ENCODE measurements at regions not wholly inside any gene's neighbourhood (a gene's known extent, or its start where the extent isn't known, plus 50 kb on each side); places are given as distances from the start of the nearest gene placed in this dataset.

DNA sequence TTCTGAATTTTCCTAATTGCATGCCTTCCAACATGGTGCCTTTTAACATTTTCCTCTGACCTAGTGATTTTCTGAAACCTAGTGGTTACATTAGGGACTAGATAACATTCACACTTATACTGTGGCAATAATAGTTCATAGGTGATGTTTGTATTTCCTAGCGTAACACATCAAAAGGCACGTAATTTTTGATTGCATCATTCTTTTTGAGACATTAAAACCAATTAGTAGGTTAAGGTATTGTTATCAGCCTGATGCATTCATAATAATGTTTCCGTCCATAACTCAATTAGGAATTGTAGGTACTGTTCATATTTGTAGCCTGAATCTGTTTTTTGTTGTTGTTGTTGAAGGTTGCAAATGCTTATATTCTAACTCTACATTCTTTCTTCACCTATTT, 192.4 kb downstream of the ANXA1 start:
- H3K4me3 ChIP-seq (ENCODE audit: low read depth, low read length) = no peak overlapping the region
- no peaks in the 10 kb centered on the region for H3K27me3 ChIP-seq (ENCODE audit: control insufficient read depth, insufficient read depth, low read length)
- H3K4me1 ChIP-seq (ENCODE audit: control insufficient read depth, insufficient read depth, low read length) = no peaks in the 10 kb centered on the region
- H3K27ac ChIP-seq (ENCODE audit: low read depth, low read length) = no peak overlapping the region
- no peaks in the 10 kb centered on the region for H3K9me3 ChIP-seq (ENCODE audit: control insufficient read depth, insufficient read depth, low read depth, low read length)
- H3K9ac ChIP-seq (ENCODE audit: low read length) = no peak overlapping the region
- H3K36me3 ChIP-seq (ENCODE audit: control insufficient read depth, insufficient read depth, low read length) = no peaks in the 10 kb centered on the region

DNA sequence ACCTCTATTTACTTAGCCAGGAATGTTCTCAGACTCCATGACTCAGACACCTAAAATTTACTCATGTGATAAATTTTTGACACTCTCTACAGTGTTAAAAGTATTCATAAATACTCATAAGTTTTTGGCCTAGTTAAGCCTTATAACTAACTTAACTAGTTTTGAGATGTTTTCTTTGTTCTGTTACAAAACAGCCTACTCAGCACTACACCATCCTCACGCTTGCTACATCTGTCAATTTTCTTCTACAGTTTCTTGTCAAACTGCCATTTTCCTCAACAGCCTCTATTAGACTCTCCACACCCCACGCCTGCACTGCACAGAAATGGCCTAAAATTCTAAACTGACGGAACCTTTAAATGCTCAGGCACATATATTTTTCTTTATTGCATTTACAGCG, 195.5 kb downstream of the ANXA1 start:
- no peak overlapping the region for H3K27ac ChIP-seq (ENCODE audit: low read depth, low read length)
- no peak overlapping the region for H3K9ac ChIP-seq (ENCODE audit: low read length)
- H3K27me3 ChIP-seq (ENCODE audit: control insufficient read depth, insufficient read depth, low read length) = no peaks in the 10 kb centered on the region
- no peaks in the 10 kb centered on the region for H3K9me3 ChIP-seq (ENCODE audit: control insufficient read depth, insufficient read depth, low read depth, low read length)
- H3K36me3 ChIP-seq (ENCODE audit: control insufficient read depth, insufficient read depth, low read length) = no peaks in the 10 kb centered on the region
- H3K4me1 ChIP-seq (ENCODE audit: control insufficient read depth, insufficient read depth, low read length) = no peaks in the 10 kb centered on the region
- no peak overlapping the region for H3K4me3 ChIP-seq (ENCODE audit: low read depth, low read length)

DNA sequence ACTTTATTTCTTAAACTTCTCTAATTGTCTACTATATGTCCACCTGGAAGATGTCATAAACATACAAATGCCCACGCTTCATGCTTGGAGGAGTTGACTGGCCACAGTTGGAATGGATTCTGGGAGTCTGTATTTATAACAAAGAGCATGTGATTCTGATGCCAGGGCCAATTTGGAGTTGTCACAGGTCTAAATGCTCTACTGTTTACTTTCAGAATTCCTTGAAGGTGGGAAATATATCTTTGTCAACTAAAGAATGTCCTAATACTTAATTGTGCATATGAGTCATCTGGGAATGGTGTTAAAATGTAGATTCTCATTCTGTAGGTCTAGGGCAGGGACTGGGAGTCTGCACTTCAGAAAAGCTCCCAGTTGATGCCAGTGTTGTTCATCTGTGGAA, 196.1 kb downstream of the ANXA1 start:
- Histone ChIP-seq H3K9me3 (ENCODE audit: control insufficient read depth, insufficient read depth, low read depth, low read length) (no peaks in the 10 kb centered on the region), H3K4me1 (ENCODE audit: control insufficient read depth, insufficient read depth, low read length) (no peaks in the 10 kb centered on the region), H3K27ac (ENCODE audit: low read depth, low read length) (no peak overlapping the region), H3K9ac (ENCODE audit: low read length) (no peak overlapping the region), H3K4me3 (ENCODE audit: low read depth, low read length) (no peak overlapping the region), H3K27me3 (ENCODE audit: control insufficient read depth, insufficient read depth, low read length) (no peaks in the 10 kb centered on the region), H3K36me3 (ENCODE audit: control insufficient read depth, insufficient read depth, low read length) (no peaks in the 10 kb centered on the region)

DNA sequence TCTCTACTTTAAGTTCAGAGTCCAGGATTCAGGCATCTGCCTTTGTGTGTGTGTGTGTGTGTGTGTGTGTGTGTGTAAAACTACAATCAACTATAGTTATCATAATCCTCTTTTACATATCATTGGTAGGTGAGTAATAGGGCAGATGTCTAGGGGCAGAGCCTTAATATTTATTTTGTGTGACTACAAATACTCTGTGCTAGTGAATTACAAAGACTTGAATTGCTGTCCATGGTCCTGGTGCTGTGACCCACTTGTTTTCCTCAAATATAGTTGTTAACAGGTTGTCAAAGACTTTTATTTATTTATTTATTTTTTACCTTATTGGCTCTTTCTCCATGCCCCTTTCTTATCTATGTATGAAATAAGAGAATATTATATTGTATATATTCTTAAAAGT, 196.8 kb downstream of the ANXA1 start:
- Histone ChIP-seq H3K27ac (ENCODE audit: low read depth, low read length) (no peak overlapping the region), H3K9ac (ENCODE audit: low read length) (no peak overlapping the region), H3K9me3 (ENCODE audit: control insufficient read depth, insufficient read depth, low read depth, low read length) (no peaks in the 10 kb centered on the region), H3K4me3 (ENCODE audit: low read depth, low read length) (no peak overlapping the region), H3K4me1 (ENCODE audit: control insufficient read depth, insufficient read depth, low read length) (no peaks in the 10 kb centered on the region), H3K27me3 (ENCODE audit: control insufficient read depth, insufficient read depth, low read length) (no peaks in the 10 kb centered on the region), H3K36me3 (ENCODE audit: control insufficient read depth, insufficient read depth, low read length) (no peaks in the 10 kb centered on the region)

DNA sequence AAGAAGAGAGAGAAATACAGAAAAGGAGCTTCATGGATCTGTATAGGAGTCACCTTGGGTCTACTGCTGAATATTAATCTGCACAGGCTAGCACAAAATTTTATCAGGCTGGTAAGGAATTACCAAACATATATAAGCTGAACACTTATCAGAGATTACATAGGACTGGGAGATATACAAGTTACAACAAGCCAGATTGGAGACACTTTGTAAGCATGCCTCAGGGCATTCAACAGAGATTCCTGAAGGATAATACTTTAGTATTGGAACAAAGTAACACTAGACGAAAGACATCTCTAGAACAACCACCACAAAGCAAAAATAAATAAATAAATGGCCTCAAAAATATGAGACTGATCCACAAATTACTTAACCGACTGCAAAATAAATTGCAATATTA, 197.8 kb downstream of the ANXA1 start:
- no peaks in the 10 kb centered on the region for H3K27me3 ChIP-seq (ENCODE audit: control insufficient read depth, insufficient read depth, low read length)
- no peaks in the 10 kb centered on the region for H3K36me3 ChIP-seq (ENCODE audit: control insufficient read depth, insufficient read depth, low read length)
- H3K9me3 ChIP-seq (ENCODE audit: control insufficient read depth, insufficient read depth, low read depth, low read length) = no peaks in the 10 kb centered on the region
- H3K4me1 ChIP-seq (ENCODE audit: control insufficient read depth, insufficient read depth, low read length) = no peaks in the 10 kb centered on the region
- no peak overlapping the region for H3K4me3 ChIP-seq (ENCODE audit: low read depth, low read length)
- H3K9ac ChIP-seq (ENCODE audit: low read length) = no peak overlapping the region
- H3K27ac ChIP-seq (ENCODE audit: low read depth, low read length) = no peak overlapping the region

DNA sequence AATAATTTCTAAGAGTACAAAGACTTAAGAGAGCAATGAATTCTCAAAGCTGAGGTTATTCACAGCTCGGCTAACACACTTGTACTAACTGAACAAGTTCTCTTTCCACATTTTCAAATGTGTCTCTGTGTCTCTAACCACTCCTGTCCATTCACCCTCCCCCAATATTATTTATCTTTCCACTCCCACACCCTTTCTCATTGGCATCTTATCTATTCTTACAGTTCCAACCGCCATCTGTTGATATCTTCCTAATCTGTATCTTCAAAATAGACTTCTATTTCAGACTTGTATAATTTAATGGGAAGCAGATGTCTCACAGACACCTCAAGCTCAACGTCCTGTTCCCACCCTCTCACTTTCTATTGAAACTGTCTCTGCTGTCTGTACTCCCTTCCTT, 205.9 kb downstream of the ANXA1 start:
- H3K36me3 ChIP-seq (ENCODE audit: control insufficient read depth, insufficient read depth, low read length) = no peaks in the 10 kb centered on the region
- no peak overlapping the region for H3K9ac ChIP-seq (ENCODE audit: low read length)
- H3K9me3 ChIP-seq (ENCODE audit: control insufficient read depth, insufficient read depth, low read depth, low read length) = no peaks in the 10 kb centered on the region
- no peak overlapping the region for H3K4me3 ChIP-seq (ENCODE audit: low read depth, low read length)
- no peak overlapping the region for H3K27ac ChIP-seq (ENCODE audit: low read depth, low read length)
- H3K27me3 ChIP-seq (ENCODE audit: control insufficient read depth, insufficient read depth, low read length) = no peaks in the 10 kb centered on the region
- no peaks in the 10 kb centered on the region for H3K4me1 ChIP-seq (ENCODE audit: control insufficient read depth, insufficient read depth, low read length)

DNA sequence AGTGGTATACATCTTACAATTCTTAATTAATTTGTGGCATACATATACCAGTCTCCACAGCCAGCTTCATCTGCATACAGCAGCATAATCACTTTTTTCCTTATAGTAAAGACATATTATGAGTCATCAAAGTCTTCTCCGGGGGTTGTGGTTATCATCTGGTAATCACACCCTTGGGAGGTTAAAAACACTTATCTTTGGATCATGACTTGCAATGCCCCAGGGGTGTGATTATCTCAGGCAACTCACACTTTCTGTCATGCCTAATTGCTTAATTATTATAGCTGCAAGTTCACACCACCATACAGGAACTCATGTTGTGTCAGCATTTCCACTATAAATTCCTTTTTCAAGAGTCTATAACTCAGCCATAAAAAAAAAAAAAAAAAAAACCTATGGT, 218.4 kb downstream of the ANXA1 start:
- H3K27me3 ChIP-seq (ENCODE audit: control insufficient read depth, insufficient read depth, low read length) = no peaks in the 10 kb centered on the region
- no peak overlapping the region for H3K9ac ChIP-seq (ENCODE audit: low read length)
- H3K4me1 ChIP-seq (ENCODE audit: control insufficient read depth, insufficient read depth, low read length) = no peaks in the 10 kb centered on the region
- H3K4me3 ChIP-seq (ENCODE audit: low read depth, low read length) = no peak overlapping the region
- no peak overlapping the region for H3K27ac ChIP-seq (ENCODE audit: low read depth, low read length)
- H3K36me3 ChIP-seq (ENCODE audit: control insufficient read depth, insufficient read depth, low read length) = no peaks in the 10 kb centered on the region
- no peaks in the 10 kb centered on the region for H3K9me3 ChIP-seq (ENCODE audit: control insufficient read depth, insufficient read depth, low read depth, low read length)

DNA sequence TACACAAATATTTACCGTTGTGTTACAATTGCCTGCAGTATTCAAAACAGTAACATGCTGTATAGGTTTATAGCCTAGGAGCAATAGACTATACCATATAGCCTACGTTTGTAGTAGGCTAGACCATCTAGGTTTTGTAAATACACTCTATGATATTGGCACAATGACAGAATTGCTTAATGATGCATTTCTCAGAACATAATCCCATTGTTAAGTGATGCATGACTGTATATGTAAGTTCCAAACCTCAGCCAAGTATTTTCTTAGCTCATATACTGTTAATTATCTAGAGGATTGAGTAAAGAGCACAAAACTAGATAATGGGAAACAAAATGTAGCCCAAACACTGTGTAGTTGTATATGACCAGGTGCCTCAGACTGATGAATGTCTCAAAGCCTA, 220.1 kb downstream of the ANXA1 start:
- no peak overlapping the region for H3K4me3 ChIP-seq (ENCODE audit: low read depth, low read length)
- H3K9me3 ChIP-seq (ENCODE audit: control insufficient read depth, insufficient read depth, low read depth, low read length) = no peaks in the 10 kb centered on the region
- H3K9ac ChIP-seq (ENCODE audit: low read length) = no peak overlapping the region
- no peaks in the 10 kb centered on the region for H3K27me3 ChIP-seq (ENCODE audit: control insufficient read depth, insufficient read depth, low read length)
- H3K27ac ChIP-seq (ENCODE audit: low read depth, low read length) = no peak overlapping the region
- no peaks in the 10 kb centered on the region for H3K36me3 ChIP-seq (ENCODE audit: control insufficient read depth, insufficient read depth, low read length)
- H3K4me1 ChIP-seq (ENCODE audit: control insufficient read depth, insufficient read depth, low read length) = no peaks in the 10 kb centered on the region

DNA sequence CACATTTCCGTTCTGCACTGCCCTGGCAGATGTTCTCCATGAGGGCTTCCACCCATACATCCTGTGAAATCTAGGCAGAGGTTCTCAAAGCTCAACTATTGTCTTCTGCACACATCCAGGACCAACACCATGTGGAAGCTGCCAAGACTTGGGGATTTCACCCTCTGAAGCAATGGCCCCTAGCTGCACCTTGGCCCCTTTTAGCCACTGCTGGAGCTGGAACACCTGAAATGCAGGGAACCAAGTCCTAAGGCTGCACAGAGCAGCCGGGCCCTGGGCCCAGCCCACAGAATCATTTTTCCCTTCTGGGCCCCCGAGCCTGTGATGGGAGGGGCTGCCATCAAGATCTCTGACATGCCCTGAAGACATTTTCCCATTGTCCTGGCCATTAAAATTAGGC, 228.7 kb downstream of the ANXA1 start:
- H3K9me3 ChIP-seq (ENCODE audit: control insufficient read depth, insufficient read depth, low read depth, low read length) = no peaks in the 10 kb centered on the region
- H3K27ac ChIP-seq (ENCODE audit: low read depth, low read length) = no peak overlapping the region
- H3K36me3 ChIP-seq (ENCODE audit: control insufficient read depth, insufficient read depth, low read length) = no peaks in the 10 kb centered on the region
- no peaks in the 10 kb centered on the region for H3K4me1 ChIP-seq (ENCODE audit: control insufficient read depth, insufficient read depth, low read length)
- H3K9ac ChIP-seq (ENCODE audit: low read length) = no peak overlapping the region
- no peaks in the 10 kb centered on the region for H3K27me3 ChIP-seq (ENCODE audit: control insufficient read depth, insufficient read depth, low read length)
- no peak overlapping the region for H3K4me3 ChIP-seq (ENCODE audit: low read depth, low read length)

DNA sequence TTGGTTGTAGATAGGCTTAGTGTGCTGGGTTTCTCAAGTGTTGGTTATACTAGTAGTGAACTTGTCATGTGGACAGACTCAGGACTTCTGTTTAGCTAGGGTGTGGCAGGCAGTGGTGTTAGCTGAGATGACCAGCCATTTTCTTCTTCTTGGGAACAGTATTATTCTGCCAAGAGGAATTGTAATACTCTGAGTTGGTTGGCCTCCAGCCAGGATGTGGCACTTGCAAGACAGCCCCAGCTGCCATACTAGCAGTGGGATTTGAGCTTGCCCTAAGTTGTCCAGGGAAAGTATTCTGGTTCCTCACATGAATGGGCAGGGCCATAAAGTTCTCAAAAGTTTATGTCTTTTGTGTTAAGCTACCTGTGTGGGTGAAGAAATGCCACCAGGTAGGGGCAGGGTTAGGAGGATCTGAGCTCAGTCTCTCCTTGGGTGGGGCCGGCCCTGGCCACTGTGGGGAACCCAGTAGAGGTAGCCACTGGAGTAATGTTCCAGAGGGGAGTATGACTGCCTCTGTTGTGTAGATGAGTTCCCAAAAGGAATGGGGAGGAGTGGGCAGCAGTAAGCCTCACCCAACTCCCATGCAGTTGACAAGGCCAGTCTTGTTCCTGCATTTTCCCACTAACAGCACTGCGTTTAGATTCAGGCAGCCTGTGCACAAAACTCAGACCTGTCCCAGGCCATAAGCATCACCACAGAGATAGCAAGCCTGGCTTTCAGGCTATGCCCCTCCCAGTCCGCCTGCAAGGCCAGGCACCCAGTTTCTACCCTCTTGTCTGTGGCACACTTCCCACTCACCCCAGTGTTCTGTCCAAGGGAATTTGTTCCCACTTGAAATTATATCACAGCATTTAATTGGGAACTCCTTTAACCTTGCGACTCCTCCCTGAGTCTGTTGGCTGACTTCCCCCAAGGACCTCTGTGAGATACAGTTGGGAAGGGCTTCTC, 250.7 kb downstream of the ANXA1 start:
- H3K4me3 ChIP-seq (ENCODE audit: low read depth, low read length) = no peak overlapping the region
- H3K9ac ChIP-seq (ENCODE audit: low read length) = no peak overlapping the region
- H3K4me1 ChIP-seq (ENCODE audit: control insufficient read depth, insufficient read depth, low read length) = no peaks in the 10 kb centered on the region
- H3K9me3 ChIP-seq (ENCODE audit: control insufficient read depth, insufficient read depth, low read depth, low read length) = no peaks in the 10 kb centered on the region; the same call in 1 of the 2 replicates
- H3K27me3 ChIP-seq (ENCODE audit: control insufficient read depth, insufficient read depth, low read length) = no peaks in the 10 kb centered on the region
- no peaks in the 10 kb centered on the region for H3K36me3 ChIP-seq (ENCODE audit: control insufficient read depth, insufficient read depth, low read length)
- H3K27ac ChIP-seq (ENCODE audit: low read depth, low read length) = no peak overlapping the region

DNA sequence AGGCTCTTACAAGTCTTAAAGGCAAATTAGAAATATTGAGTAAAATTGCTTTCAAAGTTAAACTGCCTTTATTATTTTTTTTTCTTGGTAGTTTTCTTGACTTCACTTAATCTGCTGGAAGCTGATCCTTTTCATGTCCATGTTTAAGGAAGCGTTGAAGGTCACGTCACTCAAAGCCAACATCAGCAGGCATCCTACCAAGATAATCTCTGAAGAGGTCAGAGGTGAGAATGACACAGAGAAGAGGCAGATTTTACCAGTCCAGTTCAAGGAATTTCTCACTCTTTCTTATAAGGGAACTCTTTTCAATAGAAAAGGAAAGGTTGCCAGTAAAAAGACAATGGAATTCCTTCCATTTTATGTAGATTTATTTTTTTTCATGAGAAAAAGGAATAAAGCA, 259.8 kb downstream of the ANXA1 start:
- Histone ChIP-seq H3K9ac (ENCODE audit: low read length) (no peak overlapping the region), H3K4me3 (ENCODE audit: low read depth, low read length) (no peak overlapping the region), H3K27ac (ENCODE audit: low read depth, low read length) (no peak overlapping the region), H3K4me1 (ENCODE audit: control insufficient read depth, insufficient read depth, low read length) (peaks cover 9% of the 10 kb centered on the region; the same call in 1 of the 2 replicates), H3K36me3 (ENCODE audit: control insufficient read depth, insufficient read depth, low read length) (no peaks in the 10 kb centered on the region), H3K9me3 (ENCODE audit: control insufficient read depth, insufficient read depth, low read depth, low read length) (no peaks in the 10 kb centered on the region), H3K27me3 (ENCODE audit: control insufficient read depth, insufficient read depth, low read length) (no peaks in the 10 kb centered on the region)

All from HUES6 (cell line).